ENCODE measurements at regions not wholly inside any gene's neighbourhood (a gene's known extent, or its start where the extent isn't known, plus 50 kb on each side); places are given as distances from the start of the nearest gene placed in this dataset.

GRCh38 chr11:92111287-92111686, 113.3 kb upstream of the FAT3 start:
- no peaks in the 10 kb centered on the region for H3K36me3 ChIP-seq
- no peak for DNase-seq
- no peak overlapping the region for H3K27ac ChIP-seq
- TF ChIP-seq CTCF (IDR thresholded peaks at IDR 0.05; ENCODE audit: low read depth, low read length): no peak
- H3K9me3 ChIP-seq (ENCODE audit: severe bottlenecking): no peaks in the 10 kb centered on the region
- H3K27me3 ChIP-seq (ENCODE audit: insufficient read depth, low read depth, severe bottlenecking): no peaks in the 10 kb centered on the region
- H3K4me3 ChIP-seq (ENCODE audit: low read depth, low read length): no peak overlapping the region

- Histone ChIP-seq H3K9me3 (ENCODE audit: severe bottlenecking) (no peaks in the 10 kb centered on the region), H3K27me3 (ENCODE audit: insufficient read depth, low read depth, severe bottlenecking) (no peaks in the 10 kb centered on the region), H3K4me3 (ENCODE audit: low read depth, low read length) (no peak overlapping the region), H3K36me3 (no peaks in the 10 kb centered on the region), H3K27ac (no peak overlapping the region)
- DNase-seq: no peak
- no peak for TF ChIP-seq CTCF (IDR thresholded peaks at IDR 0.05; ENCODE audit: low read depth, low read length)
These were observed 115.2 kb upstream of the FAT3 start for GRCh38 chr11:92109466-92109865.

GRCh38 chr11:92107331-92107730, 117.3 kb upstream of the FAT3 start:
- no peaks in the 10 kb centered on the region for H3K27me3 ChIP-seq (ENCODE audit: insufficient read depth, low read depth, severe bottlenecking)

GRCh38 chr11:92104349-92104748, 120.3 kb upstream of the FAT3 start:
- Histone ChIP-seq H3K4me3 (ENCODE audit: low read depth, low read length) (no peak overlapping the region), H3K27me3 (ENCODE audit: insufficient read depth, low read depth, severe bottlenecking) (no peaks in the 10 kb centered on the region), H3K27ac (no peak overlapping the region), H3K36me3 (no peaks in the 10 kb centered on the region), H3K9me3 (ENCODE audit: severe bottlenecking) (no peaks in the 10 kb centered on the region)
- no peak for TF ChIP-seq CTCF (IDR thresholded peaks at IDR 0.05; ENCODE audit: low read depth, low read length)
- DNase-seq: no peak

More at GRCh38 chr11:92107331-92107730, 117.3 kb upstream of the FAT3 start:
- DNase-seq: no peak
- H3K36me3 ChIP-seq: no peaks in the 10 kb centered on the region
- no peaks in the 10 kb centered on the region for H3K9me3 ChIP-seq (ENCODE audit: severe bottlenecking)
- TF ChIP-seq CTCF (IDR thresholded peaks at IDR 0.05; ENCODE audit: low read depth, low read length): no peak
- no peak overlapping the region for H3K27ac ChIP-seq
- H3K4me3 ChIP-seq (ENCODE audit: low read depth, low read length): no peak overlapping the region

GRCh38 chr11:92101920-92102319, 122.7 kb upstream of the FAT3 start:
- no peak overlapping the region for H3K4me3 ChIP-seq (ENCODE audit: low read depth, low read length)
- no peaks in the 10 kb centered on the region for H3K36me3 ChIP-seq
- no peaks in the 10 kb centered on the region for H3K9me3 ChIP-seq (ENCODE audit: severe bottlenecking)
- no peak for TF ChIP-seq CTCF (IDR thresholded peaks at IDR 0.05; ENCODE audit: low read depth, low read length)
- H3K27ac ChIP-seq: no peak overlapping the region
- no peak for DNase-seq
- H3K27me3 ChIP-seq (ENCODE audit: insufficient read depth, low read depth, severe bottlenecking): no peaks in the 10 kb centered on the region

GRCh38 chr11:92099183-92099582, 125.4 kb upstream of the FAT3 start:
- Histone ChIP-seq H3K27ac (no peak overlapping the region), H3K4me3 (ENCODE audit: low read depth, low read length) (no peak overlapping the region)
- no peak for DNase-seq

More at GRCh38 chr11:92099183-92099582, 125.4 kb upstream of the FAT3 start:
- Histone ChIP-seq H3K9me3 (ENCODE audit: severe bottlenecking) (no peaks in the 10 kb centered on the region), H3K36me3 (no peaks in the 10 kb centered on the region), H3K27me3 (ENCODE audit: insufficient read depth, low read depth, severe bottlenecking) (no peaks in the 10 kb centered on the region)
- TF ChIP-seq CTCF (IDR thresholded peaks at IDR 0.05; ENCODE audit: low read depth, low read length): no peak

Data from WERI-Rb-1 (cell line).